ENCODE measurements at regions not wholly inside any gene's neighbourhood (a gene's known extent, or its start where the extent isn't known, plus 50 kb on each side); places are given as distances from the start of the nearest gene placed in this dataset.

GRCh38 chr6:25054469-25054868, 118.7 kb upstream of the RIPOR2 start:
- ChIA-PET POLR2A (ENCODE audit: unreplicated experiment) (no interaction called here), CTCF (interaction anchor here (1.0 to 1.6 kb wide), 2 partner anchors 8 to 28 kb away, joined by 3 to 5 read pairs; no protein-coding TSS in a partner anchor)
- DNase-seq = peak; percentile 88

More at GRCh38 chr6:25054469-25054868, 118.7 kb upstream of the RIPOR2 start:
- Histone ChIP-seq H3K56ac (ENCODE audit: extremely low read depth, insufficient read depth, low read length) (peak overlapping the region; percentile 95), H3K4me2 (ENCODE audit: low read depth, low read length) (peak overlapping the region; percentile 75), H3K4me3 (ENCODE audit: insufficient read depth, low read depth, low read length) (peak overlapping the region; percentile 23; the same call in 1 of the 2 replicates), H3K27ac (ENCODE audit: insufficient read depth, low read length) (peak overlapping the region; percentile 90), H3K9me3 (ENCODE audit: control insufficient read depth, insufficient read depth, low read length) (no peaks in the 10 kb centered on the region), H4K8ac (ENCODE audit: low read depth in 2 of 2, low read length in 2 of 2) (peak overlapping the region; percentile 30 to 86; a peak in 3 of 4 replicates), H2BK15ac (ENCODE audit: low read depth, low read length) (peak overlapping the region; percentile 89; the same call in 2 of the 3 replicates), H2AK9ac (replicated peaks; ENCODE audit: low read depth, low read length, poor library complexity) (no peak overlapping the region), H3K79me1 (ENCODE audit: low read depth in 1 of 2, low read length in 2 of 2) (no peaks in the 10 kb centered on the region), H2BK20ac (ENCODE audit: low read depth, low read length) (peak overlapping the region; percentile 92), H3K14ac (replicated peaks; ENCODE audit: low read depth, low read length) (peak overlapping the region; percentile 85), H2BK5ac (ENCODE audit: low read depth, low read length, poor library complexity, severe bottlenecking) (peak overlapping the region; percentile 96), H3K4me1 (ENCODE audit: control insufficient read depth, insufficient read depth, low read length) (peaks cover 36% of the 10 kb centered on the region), H4K20me1 (ENCODE audit: insufficient read depth, low read length) (no peaks in the 10 kb centered on the region), H3K23ac (ENCODE audit: low read depth, low read length) (peak overlapping the region; percentile 85), H4K5ac (ENCODE audit: low read depth, low read length) (peak overlapping the region; percentile 93), H2BK120ac (ENCODE audit: low read depth, low read length) (peak overlapping the region; percentile 97), H4K91ac (ENCODE audit: insufficient read depth, low read depth, low read length) (peak overlapping the region; percentile 90), H3K4ac (ENCODE audit: low read depth, low read length) (peak overlapping the region; percentile 78), H3K18ac (ENCODE audit: low read depth, low read length) (peak overlapping the region; percentile 99), H3K36me3 (ENCODE audit: control insufficient read depth, insufficient read depth, low read length) (no peaks in the 10 kb centered on the region), H2AFZ (replicated peaks; ENCODE audit: low read length, poor library complexity) (no peak overlapping the region), H3K9ac (ENCODE audit: low read depth, low read length) (peak overlapping the region; percentile 57), H3K27me3 (ENCODE audit: control insufficient read depth, insufficient read depth, low read length) (no peaks in the 10 kb centered on the region), H2AK5ac (ENCODE audit: low read depth, low read length) (0 out of 2 replicates have a peak overlapping the region, but pooled peaks have one; percentile 25), H3K9me1 (ENCODE audit: insufficient read depth, low read length) (peaks cover 23% of the 10 kb centered on the region)
- in situ Hi-C loops (cut with MboI; ENCODE audit: low sequenced_read_pairs) = no loop called here
- ATAC-seq (ENCODE audit: low read depth) = peak; percentile 79
- no TSS peak for BruUV-seq (replicated peaks)
- intact Hi-C loops (cut with micrococcal nuclease) = loop anchor here (2.0 kb wide), 1 partner anchor 124 kb away; no protein-coding TSS in a partner anchor
- no CpG with 5 or more reads among the region's 3 CpGs for WGBS, 2 experiments (ENCODE audit: extremely low coverage in 2 of 2, insufficient read length in 1 of 2)
- dilution Hi-C loops (cut with HindIII; ENCODE audit: low sequenced_read_pairs, unreplicated experiment) = no loop called here
- TF ChIP-seq MAFK (IDR thresholded peaks at IDR 0.05; ENCODE audit: low read depth, low read length) = no peak
- peak; percentile 67; the same call in 1 of the 2 replicates for TF ChIP-seq FOS (IDR thresholded peaks at IDR 0.05; ENCODE audit: low read depth, low read length)

Measured in IMR-90 (cell line).